AG08395 (cell line): ENCODE measurements at regions not wholly inside any gene's neighbourhood (a gene's known extent, or its start where the extent isn't known, plus 50 kb on each side); places are given as distances from the start of the nearest gene placed in this dataset.
"Not testable (repeated sequence)": the region's sequence is repeated elsewhere in the genome, so short reads cannot be mapped to it uniquely, and the experiment has no call there.

Experiments used
- DNase-seq: peaks from one replicate; pipeline ENCODE4 v3.0.0; 2012; ENCODE audit warnings: mixed read lengths, low spot score

DNA sequence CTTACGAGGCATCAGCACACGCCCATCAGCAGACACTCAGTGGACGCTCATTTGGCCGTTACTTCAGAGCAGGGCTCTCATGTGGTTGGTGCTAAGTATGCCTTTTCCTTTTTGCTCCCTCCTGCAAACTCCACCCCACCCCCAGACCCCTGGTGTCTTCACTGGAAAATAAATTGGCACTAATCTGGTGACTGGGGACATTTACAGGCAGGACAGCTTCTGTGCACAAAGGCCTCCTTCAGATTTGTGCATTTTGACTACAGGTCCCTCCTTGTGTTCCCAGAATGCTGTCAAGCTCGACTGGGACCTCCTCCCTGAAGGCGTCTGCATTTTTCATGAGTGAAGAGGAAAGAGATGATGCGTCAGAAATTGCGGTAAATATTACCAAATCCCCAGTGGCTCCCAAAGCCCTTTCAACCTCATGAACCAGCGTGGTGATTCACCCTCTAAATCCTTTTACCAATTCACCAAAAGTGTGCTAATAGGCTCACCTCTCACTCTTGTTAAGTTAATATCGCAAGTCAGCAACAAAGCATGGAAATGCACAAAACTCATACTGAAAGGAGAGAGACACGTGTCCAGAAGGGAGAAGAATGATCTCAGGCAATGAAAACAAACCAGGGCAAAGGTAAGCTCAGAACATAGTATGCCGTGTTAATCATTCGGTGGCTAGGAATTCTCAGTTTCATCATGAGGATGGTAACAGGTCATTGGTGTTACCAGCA, 119.0 kb downstream of the NKX6-1 start:
- DNase-seq = peak; percentile 75

DNA sequence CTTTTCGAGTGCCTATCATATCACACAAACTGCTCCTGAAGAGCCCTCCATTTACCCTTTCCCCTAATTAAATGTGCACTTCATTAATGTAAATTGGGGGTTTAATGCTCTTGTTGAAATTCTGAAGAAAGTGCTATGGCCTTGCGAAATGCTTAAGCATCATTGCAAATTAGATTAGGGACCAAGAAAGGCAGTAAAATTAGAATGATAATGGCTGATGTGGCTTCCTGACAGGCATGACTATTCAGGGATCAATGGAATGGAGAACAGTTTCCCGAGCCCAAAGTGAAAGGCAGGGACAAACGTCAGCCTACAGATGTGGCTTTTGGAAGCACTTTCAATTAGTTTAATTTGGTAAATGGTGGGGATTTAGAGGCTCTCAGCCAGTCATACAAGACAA, 120.1 kb downstream of the NKX6-1 start:
- DNase-seq = no peak

DNA sequence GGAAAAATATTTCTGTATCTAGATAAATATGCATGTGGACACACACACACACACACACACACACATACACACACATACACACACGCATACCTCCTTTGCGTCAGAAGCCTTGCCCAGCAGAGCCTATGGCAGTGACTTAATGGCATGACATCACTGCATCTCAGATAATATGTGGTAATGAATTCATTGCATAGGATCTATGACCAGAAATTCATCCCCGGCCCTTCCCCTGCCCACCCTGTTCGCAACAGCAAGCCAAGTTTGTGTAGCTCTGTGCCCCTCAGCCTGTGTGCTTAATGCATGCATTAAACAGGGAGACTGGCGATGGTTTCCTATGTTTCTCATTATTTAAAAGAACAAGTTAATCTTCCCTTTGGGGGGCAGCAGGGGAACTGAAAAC, 120.7 kb downstream of the NKX6-1 start:
- DNase-seq = no peak

- no peak for DNase-seq
Measured at GRCh38 chr4:84366907-84367306, 132.2 kb downstream of the NKX6-1 start.

DNA sequence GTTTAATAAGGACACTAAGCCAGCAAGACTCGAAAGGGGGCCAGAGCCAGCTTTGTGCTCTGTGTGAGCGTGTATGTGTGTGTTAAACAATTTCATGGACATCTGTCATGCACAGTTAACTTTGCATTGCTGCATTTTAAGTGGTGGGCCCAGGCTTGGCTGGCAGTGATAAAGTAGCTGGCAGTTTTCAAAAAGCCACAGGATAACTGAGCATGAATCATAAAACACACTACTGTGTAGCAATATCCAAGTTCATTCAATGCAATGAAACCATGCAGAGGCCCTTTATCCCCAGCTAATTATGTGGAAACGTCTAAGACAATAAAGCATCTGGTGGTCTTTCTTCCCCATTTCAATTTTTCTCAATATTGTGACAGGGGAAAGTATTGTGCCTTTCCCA, 132.9 kb downstream of the NKX6-1 start:
- DNase-seq = no peak

- no peak for DNase-seq
Measured at GRCh38 chr4:84362896-84363655, 136.0 kb downstream of the NKX6-1 start.

- no peak for DNase-seq
Measured at GRCh38 chr4:84342161-84342560, 156.9 kb downstream of the NKX6-1 start.

DNA sequence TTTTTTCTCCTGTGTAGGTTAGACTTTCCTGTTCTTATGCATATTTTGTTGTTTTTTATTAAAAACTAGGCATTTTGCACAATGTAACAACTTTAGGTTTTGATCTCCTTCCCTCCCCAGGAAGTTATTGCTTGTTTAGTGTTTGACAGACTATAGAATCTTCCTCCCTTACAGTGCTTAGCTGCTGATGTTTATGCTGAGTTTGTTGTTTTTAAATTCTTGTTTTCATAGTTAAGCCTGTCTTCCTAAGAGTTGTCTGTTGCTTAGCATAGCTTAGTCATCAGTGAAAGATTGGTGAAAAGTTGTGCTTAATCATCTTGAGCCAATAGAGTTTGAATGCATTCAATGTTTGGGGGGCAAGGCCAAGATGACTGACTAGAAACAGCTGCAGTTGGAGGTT, 157.5 kb downstream of the NKX6-1 start:
- no peak for DNase-seq

DNA sequence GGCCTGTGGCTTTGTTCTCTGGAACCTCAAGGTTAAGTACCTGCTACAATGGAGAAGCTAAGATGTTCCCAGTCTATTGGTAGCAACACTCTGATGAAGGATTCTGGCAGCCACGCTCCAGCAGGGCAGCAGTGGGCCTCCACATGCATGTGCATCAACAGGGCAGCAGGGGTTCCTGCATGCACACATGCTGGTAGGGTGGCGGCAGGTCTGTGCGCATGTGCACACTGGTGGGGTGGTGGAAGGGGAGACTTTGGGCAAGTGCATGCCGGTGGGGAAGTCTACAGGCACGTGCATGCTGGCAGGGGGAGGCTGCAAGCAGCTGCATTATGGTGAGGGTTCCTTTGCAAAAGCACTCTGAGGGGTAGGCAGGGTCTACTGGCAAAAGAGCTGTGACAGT, 160.7 kb downstream of the NKX6-1 start:
- DNase-seq = no peak

DNA sequence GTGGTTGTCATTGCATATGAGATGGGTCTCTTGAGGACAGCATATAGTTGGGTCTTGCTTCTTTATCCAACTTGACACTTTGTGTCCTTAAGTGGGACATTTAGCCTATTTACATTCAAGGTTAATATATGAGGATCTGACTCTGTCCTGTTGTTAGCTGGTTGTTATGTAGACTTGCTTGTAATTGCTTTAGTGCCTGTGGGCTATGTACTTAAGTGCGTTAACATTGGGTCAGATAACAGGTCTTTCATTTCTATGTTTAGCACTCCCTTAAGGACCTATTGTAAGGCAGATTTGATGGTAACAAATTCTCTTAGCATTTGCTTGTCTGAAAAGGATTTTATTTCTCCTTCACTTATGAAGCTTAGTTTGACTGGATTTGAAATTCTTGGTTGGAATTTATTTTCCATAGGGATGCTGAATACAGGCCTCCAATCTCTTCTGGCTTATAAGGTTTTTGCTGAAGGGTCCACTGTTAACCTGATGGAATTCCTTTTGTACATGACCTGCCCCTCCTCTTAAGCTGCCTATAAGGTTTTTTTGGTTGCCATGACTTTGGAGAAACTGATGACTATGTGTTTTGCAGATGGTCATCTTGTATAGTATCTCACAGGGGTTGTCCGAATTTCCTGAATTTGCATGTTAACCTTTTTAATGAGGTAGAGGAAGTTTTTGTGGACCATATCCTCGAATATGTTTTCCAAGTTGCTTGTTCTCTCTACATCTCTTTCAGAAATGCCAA, 162.0 kb downstream of the NKX6-1 start:
- no peak for DNase-seq

DNA sequence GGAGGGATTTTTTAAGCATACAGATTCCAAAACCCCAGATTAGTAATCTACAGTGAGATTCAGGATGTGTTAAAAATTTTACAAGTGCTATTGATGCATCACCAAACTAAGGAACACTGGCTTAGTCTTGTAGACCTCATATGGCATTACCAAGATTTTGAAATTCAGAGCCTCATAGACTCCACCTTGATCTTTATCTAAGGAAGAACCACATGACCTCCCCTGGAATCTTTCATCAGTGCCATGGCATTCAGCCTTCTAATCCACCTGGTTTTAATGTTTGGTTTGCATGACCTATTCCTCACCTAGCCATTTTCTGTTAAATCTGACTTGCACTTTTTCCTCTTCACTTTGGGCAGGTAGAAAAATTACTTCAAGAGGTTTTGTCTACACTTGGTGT, 171.6 kb downstream of the NKX6-1 start:
- DNase-seq = no peak

- no peak for DNase-seq
Measured at GRCh38 chr4:84325625-84326024, 173.5 kb downstream of the NKX6-1 start.

DNA sequence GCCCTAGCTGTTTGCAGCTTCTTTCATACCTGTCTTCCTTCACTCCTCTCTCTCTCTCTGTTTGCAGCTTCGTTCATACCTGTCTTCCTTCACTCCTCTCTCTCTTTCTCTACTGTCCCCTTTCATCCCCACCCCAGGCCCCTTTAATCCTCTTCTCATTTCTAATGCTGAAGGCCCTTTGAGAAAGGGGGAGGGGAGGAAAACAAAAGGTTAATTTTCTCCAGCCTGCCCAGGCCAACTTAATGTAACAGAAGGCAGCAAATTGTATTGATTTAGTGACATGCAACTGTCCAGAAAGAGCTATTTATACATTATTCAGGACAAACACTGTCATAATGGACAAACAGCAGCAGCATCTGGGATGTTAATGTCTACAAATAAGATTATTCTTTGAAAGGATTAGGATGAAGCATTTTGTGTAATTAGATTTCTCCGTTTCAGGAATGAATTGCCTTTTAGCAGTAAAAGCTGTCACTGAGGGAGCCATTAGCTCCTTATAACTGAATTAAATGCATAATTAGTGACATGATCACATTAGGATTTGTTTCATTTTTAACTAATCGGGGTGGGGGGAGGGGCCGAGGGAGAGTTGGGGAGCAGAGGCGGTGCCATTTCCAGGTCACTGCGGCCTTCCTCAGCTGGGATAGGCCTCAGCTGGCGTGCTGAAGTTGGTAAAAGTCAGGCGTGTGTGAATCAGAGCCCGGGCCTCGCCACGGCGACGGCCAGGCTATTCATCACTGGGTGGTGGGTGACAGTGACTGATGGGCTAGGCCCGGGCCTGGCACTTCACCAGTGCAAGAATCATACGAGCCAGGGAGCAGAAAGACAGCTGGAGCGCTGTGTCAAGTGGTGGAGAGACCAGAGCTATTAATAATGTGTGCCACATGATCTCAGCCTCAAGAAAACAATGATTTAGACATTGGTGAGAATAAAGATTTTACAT, 174.5 kb downstream of the NKX6-1 start:
- no peak for DNase-seq

GRCh38 chr4:84319124-84319523, 180.0 kb downstream of the NKX6-1 start:
- peak; percentile 9 for DNase-seq

GRCh38 chr4:84317513-84317912, 181.6 kb downstream of the NKX6-1 start:
- DNase-seq = no peak

GRCh38 chr4:84312426-84313012, 186.6 kb downstream of the NKX6-1 start:
- no peak for DNase-seq

GRCh38 chr4:84309191-84309590, 189.9 kb downstream of the NKX6-1 start:
- no peak for DNase-seq

GRCh38 chr4:84298719-84299254, 200.3 kb downstream of the NKX6-1 start:
- DNase-seq = not testable (repeated sequence)

DNA sequence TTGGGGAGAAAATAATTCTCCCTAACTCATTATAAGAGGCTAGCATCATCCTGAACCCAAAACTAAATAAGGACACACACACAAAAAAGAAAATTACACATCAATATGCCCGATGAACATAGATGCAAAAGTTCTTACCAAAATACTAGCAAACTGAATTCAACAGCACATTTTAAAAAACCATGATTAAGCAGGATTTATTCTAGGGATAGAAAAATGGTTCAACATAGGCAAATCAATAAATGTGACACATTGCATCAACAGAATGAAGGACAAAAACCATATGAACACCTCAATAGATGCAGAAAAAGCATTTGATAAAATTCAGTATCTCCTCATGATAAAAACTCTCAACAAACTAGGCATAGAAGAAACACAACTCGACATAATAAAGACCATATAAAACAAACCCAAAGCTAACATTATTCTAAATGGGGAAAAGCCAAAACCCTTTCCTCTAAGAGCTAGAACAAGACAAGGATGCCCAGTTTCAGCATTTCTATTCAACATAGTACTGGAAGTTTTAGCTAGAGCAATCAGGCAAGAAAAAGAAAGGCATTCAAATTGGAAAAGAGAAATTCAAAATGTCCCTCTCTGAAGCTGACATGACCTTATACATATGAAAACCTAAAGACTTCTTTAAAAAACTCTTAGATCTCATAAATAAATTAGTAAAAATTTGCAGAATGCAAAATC, 200.9 kb downstream of the NKX6-1 start:
- DNase-seq = no peak

DNA sequence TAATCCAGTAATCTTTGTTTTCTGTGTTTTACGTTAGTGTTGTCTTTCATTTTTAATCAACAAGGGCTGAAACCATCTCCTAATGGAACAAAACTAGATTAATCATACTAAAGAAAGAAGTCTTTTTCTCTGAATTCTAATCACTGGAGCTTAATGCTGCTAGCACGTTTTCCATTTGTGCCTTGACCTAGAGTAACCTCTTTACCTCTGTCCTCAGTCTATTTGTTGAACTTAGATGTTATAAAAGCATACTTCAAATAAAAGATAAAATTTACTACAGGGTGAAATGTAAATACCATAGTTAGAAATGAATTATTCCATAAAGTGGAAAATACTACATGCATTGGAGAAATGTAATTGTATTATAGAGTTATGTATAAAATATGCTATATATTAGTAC, 207.1 kb downstream of the NKX6-1 start:
- no peak for DNase-seq

GRCh38 chr4:84286048-84286447, 213.0 kb downstream of the NKX6-1 start:
- DNase-seq = no peak
